Heart left ventricle (tissue), 13 donors: ENCODE measurements at regions not wholly inside any gene's neighbourhood (a gene's known extent, or its start where the extent isn't known, plus 50 kb on each side); places are given as distances from the start of the nearest gene placed in this dataset.

Experiments
- POLR2A ChIP-seq, 2 donors: fragments of 450-650 bp; IDR thresholded peaks; one replicate each; pipeline ENCODE4 v1.6.1; 2017; ENCODE audit warnings: antibody characterized with exemption in 2 of 2, mild to moderate bottlenecking in 2 of 2, moderate library complexity in 2 of 2
- TF ChIP-seq, protein P1 (sequence below), 12 donors: fragments of 200-600 bp; sonication (generic) in 4 of 12; IDR thresholded peaks; one replicate each; pipeline versions ENCODE4 v1.5.0 to v1.8.0; 2018 to 2022; ENCODE audit warnings: antibody characterized with exemption in 12 of 12, mild to moderate bottlenecking in 5 of 12
- donor health status: ischemic (EF 13 %, LVEDD 7.1; RV severe dilation, severe dysfunction).
- donor health status: DM: no; HTN: yes; CAD: no.
- donor health status: DM: no; HTN: no; CAD: no.
- donor health status: ischemic (EF 25% LVEDD 6.9; RV normal size, moderate dysfunction).
- donor health status: ischemic (EF 25% LVEDD 5.7; RV mildly dilated, moderate dysfunction).
- donor health status: ischemic (EF 35%, LVEDD 5.7; RV mildly dilated, moderate dysfunction).
- donor health status: nonischemic (EF 11% LVEDD 7.7; RV severe dilation, severe dysfunction).
- donor health status: DM: yes; HTN: yes; CAD: no.
- donor health status: PGD.
- donor health status: ischemic (EF 29% LVEDD 5.4; RV normal size, mild dysfunction).
- donor health status: nonischemic (EF 23%, LVEDD 6.1; RV moderate dilation, normal function).

DNA sequence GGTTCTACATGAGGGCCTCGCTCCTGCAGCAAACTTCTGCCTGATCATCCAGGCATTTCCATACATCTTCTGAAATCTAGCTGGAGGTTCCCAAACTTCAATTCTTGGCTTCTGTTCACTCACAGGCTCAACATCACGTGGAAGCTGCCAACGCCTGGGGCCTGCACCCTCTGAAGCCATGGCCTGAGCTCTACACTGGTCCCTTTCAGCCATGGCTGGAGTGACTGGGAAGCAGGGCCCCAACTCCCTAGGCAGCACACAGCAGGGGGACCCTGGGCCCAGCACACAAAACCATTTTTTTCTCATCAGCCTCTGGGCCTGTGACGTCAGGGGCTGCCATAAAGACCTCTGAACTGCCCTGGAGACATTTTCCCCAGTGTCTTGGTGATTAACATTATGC, 542.7 kb downstream of the TLL1 start:
- TF ChIP-seq, protein P1, sequence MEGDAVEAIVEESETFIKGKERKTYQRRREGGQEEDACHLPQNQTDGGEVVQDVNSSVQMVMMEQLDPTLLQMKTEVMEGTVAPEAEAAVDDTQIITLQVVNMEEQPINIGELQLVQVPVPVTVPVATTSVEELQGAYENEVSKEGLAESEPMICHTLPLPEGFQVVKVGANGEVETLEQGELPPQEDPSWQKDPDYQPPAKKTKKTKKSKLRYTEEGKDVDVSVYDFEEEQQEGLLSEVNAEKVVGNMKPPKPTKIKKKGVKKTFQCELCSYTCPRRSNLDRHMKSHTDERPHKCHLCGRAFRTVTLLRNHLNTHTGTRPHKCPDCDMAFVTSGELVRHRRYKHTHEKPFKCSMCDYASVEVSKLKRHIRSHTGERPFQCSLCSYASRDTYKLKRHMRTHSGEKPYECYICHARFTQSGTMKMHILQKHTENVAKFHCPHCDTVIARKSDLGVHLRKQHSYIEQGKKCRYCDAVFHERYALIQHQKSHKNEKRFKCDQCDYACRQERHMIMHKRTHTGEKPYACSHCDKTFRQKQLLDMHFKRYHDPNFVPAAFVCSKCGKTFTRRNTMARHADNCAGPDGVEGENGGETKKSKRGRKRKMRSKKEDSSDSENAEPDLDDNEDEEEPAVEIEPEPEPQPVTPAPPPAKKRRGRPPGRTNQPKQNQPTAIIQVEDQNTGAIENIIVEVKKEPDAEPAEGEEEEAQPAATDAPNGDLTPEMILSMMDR (IDR thresholded peaks at IDR 0.05): no peak
- TF ChIP-seq POLR2A (IDR thresholded peaks at IDR 0.05): no peak
